Liver (tissue), 3 donors: ENCODE measurements at regions not wholly inside any gene's neighbourhood (a gene's known extent, or its start where the extent isn't known, plus 50 kb on each side); places are given as distances from the start of the nearest gene placed in this dataset.

Source experiments
- CTCF ChIP-seq: fragments of 150-350 bp; IDR thresholded peaks from 2 replicates; pipeline ENCODE4 v1.5.1; 2017; ENCODE audit warnings: improper control_type of control experiment, low read depth, low read length; ENCODE audit not compliant: missing input control
- EGR1 ChIP-seq, 2 donors: IDR thresholded peaks; 2 replicates each; pipeline ENCODE4 v1.6.1; 2016 to 2018; ENCODE audit warnings: antibody characterized with exemption in 2 of 2, low read depth in 2 of 2
- FOXA1 ChIP-seq: IDR thresholded peaks from 2 replicates; pipeline ENCODE4 v1.6.1; 2016; ENCODE audit warnings: antibody characterized with exemption
- MAX ChIP-seq: IDR thresholded peaks from 2 replicates; pipeline ENCODE4 v1.6.1; 2016; ENCODE audit warnings: antibody characterized with exemption
- RAD21 ChIP-seq, 2 donors: IDR thresholded peaks; 2 replicates each; pipeline ENCODE4 v1.6.1; 2016; ENCODE audit warnings: antibody characterized with exemption in 2 of 2, mild to moderate bottlenecking in 2 of 2
- REST ChIP-seq: IDR thresholded peaks from 2 replicates; pipeline ENCODE4 v1.6.1; 2016; ENCODE audit warnings: antibody characterized with exemption, mild to moderate bottlenecking
- RXRA ChIP-seq, 2 donors: IDR thresholded peaks; 2 replicates each; pipeline ENCODE4 v1.6.1; 2017 to 2018; ENCODE audit warnings: antibody characterized with exemption in 2 of 2, mild to moderate bottlenecking in 1 of 2
- SP1 ChIP-seq: IDR thresholded peaks from 2 replicates; pipeline ENCODE4 v1.6.1; 2018; ENCODE audit warnings: antibody characterized with exemption, mild to moderate bottlenecking
- TAF1 ChIP-seq: conservative IDR thresholded peaks from 2 replicates; pipeline ENCODE4 v1.6.1; 2016; ENCODE audit warnings: antibody characterized with exemption, mild to moderate bottlenecking
- YY1 ChIP-seq: IDR thresholded peaks from 2 replicates; pipeline ENCODE4 v1.6.1; 2016; ENCODE audit warnings: antibody characterized with exemption, mild to moderate bottlenecking
- donor health status: healthy.
- donor health status: healthy.

- TF ChIP-seq SP1 (no peak), MAX (no peak), CTCF (no peak), RAD21 (IDR thresholded peaks at IDR 0.05) (no peak), TAF1 (no peak), REST (no peak), YY1 (no peak), EGR1 (IDR thresholded peaks at IDR 0.05; ENCODE audit: low read depth in 2 of 2) (no peak), FOXA1 (no peak), RXRA (IDR thresholded peaks at IDR 0.05) (no peak)
These were observed 212.6 kb downstream of the TGFB2 start for GRCh38 chr1:218557731-218558130.
